ENCODE measurements at regions not wholly inside any gene's neighbourhood (a gene's known extent, or its start where the extent isn't known, plus 50 kb on each side); places are given as distances from the start of the nearest gene placed in this dataset.

DNA sequence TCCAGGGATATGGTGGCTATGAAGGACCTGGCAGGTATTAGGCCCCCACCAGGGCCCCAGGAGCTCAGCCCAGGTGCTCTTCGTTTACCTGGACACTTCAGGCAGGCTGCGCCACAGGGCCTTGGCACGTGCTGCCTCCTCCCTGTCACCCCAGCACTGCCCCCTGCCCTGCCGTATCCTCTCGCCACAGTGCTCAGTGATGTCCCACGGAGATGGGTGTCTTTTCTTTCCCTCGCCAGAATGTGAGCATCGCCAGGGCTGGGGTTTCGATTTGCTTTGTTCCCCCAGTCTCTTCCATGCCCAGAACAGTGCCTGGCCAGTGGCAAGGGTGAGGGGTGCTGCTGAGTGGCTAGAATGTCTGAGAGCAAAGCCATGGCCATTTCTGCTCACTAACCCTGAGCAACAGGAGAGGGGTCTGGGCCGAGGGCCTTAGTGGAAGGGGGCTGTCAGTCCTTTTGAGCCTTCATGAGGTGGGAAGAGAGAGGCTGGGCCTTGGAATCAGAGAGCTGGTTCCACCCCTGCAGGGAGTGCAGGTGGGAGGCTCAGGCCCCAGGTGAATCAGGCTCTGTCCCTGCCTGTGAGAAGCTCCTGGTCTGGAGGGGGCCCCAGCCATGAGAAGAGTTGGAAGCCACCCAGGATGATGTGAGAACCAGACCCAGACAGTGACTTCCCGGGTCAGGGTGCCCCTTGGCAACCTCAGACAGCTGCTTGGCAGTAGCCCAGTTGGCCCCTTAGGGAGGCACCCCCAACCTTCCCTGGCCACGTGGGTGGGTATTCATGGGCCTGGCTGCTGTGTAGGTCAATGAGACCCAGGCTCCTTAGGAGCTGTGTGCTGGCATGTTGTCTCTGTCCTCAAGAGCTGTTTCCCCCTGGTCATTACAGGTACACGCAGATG lies 129.9 kb upstream of the HS6ST1 start:
- CTCF ChIA-PET: no interaction called here
- no peaks in the 10 kb centered on the region for H4K20me1 ChIP-seq (replicated peaks; ENCODE audit: control insufficient read depth, extremely low read depth, insufficient read depth, low read length)
- POLR2A ChIA-PET: no interaction called here
- H3K4me2 ChIP-seq (ENCODE audit: insufficient read depth, low read length): no peak overlapping the region
- H3K9me1 ChIP-seq (replicated peaks; ENCODE audit: control insufficient read depth, extremely low read depth, insufficient read depth, low read length): no peaks in the 10 kb centered on the region
- H3K4me1 ChIP-seq (ENCODE audit: control insufficient read depth, extremely low read depth, insufficient read depth, low read length): no peaks in the 10 kb centered on the region
- no peak for DNase-seq (ENCODE audit: low read depth, low spot score)
- no peak overlapping the region for H3K9ac ChIP-seq (replicated peaks; ENCODE audit: extremely low read depth, insufficient read depth, low read length)
- no peaks in the 10 kb centered on the region for H3K27me3 ChIP-seq (ENCODE audit: control insufficient read depth in 2 of 2, insufficient read depth in 2 of 2, low read length in 2 of 2)
- no peak overlapping the region for H3K27ac ChIP-seq (ENCODE audit: insufficient read depth, low read depth, low read length)
- intact Hi-C loops (cut with micrococcal nuclease) (no loop called here), dilution Hi-C loops (cut with MboI; ENCODE audit: extremely low pct_ligation_motif_present, low sequenced_read_pairs) (no loop called here)
- no peak for FAIRE-seq
- no peaks in the 10 kb centered on the region for H3K9me3 ChIP-seq (replicated peaks; ENCODE audit: control insufficient read depth, insufficient read depth, low read length)
- BruUV-seq (replicated peaks): no TSS peak
- TF ChIP-seq EZH2 (IDR thresholded peaks at IDR 0.05; ENCODE audit: borderline replicate concordance, low read depth, low read length, severe bottlenecking) (no peak), GATA2 (IDR thresholded peaks at IDR 0.05; ENCODE audit: insufficient read depth, insufficient read length, low read depth, low read length) (no peak), JUN (IDR thresholded peaks at IDR 0.05; ENCODE audit: borderline replicate concordance, insufficient read depth, insufficient read length, low read depth) (no peak), POLR2AphosphoS5 (IDR thresholded peaks at IDR 0.05; ENCODE audit: insufficient read depth, low read depth, low read length) (no peak), FOS (IDR thresholded peaks at IDR 0.05; ENCODE audit: borderline replicate concordance, insufficient read depth, low read length) (no peak), POLR2A (IDR thresholded peaks at IDR 0.05; ENCODE audit: low read depth, low read length) (no peak), MYC (IDR thresholded peaks at IDR 0.05; ENCODE audit: low read depth, low read length) (no peak)
- TF ChIP-seq, protein P1, sequence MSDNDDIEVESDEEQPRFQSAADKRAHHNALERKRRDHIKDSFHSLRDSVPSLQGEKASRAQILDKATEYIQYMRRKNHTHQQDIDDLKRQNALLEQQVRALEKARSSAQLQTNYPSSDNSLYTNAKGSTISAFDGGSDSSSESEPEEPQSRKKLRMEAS (IDR thresholded peaks at IDR 0.05; ENCODE audit: insufficient read depth, insufficient read length): no peak
- TF ChIP-seq, protein P2, sequence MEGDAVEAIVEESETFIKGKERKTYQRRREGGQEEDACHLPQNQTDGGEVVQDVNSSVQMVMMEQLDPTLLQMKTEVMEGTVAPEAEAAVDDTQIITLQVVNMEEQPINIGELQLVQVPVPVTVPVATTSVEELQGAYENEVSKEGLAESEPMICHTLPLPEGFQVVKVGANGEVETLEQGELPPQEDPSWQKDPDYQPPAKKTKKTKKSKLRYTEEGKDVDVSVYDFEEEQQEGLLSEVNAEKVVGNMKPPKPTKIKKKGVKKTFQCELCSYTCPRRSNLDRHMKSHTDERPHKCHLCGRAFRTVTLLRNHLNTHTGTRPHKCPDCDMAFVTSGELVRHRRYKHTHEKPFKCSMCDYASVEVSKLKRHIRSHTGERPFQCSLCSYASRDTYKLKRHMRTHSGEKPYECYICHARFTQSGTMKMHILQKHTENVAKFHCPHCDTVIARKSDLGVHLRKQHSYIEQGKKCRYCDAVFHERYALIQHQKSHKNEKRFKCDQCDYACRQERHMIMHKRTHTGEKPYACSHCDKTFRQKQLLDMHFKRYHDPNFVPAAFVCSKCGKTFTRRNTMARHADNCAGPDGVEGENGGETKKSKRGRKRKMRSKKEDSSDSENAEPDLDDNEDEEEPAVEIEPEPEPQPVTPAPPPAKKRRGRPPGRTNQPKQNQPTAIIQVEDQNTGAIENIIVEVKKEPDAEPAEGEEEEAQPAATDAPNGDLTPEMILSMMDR (IDR thresholded peaks at IDR 0.05; ENCODE audit: extremely low read depth in 1 of 2, insufficient read depth in 1 of 2, low read depth in 1 of 2, low read length in 2 of 2): no peak
- H2AFZ ChIP-seq (ENCODE audit: low read depth, low read length): no peak overlapping the region
- no peak overlapping the region for H3K4me3 ChIP-seq (replicated peaks in 1 of 3; ENCODE audit: insufficient read depth in 1 of 3, low read depth in 1 of 3, low read length in 3 of 3)
- H3K36me3 ChIP-seq (ENCODE audit: control insufficient read depth in 2 of 2, extremely low read depth in 1 of 2, insufficient read depth in 2 of 2, low read length in 2 of 2): no peaks in the 10 kb centered on the region
- H3K79me2 ChIP-seq (ENCODE audit: control insufficient read depth, insufficient read depth, low read length): no peaks in the 10 kb centered on the region
